ENCODE measurements at regions not wholly inside any gene's neighbourhood (a gene's known extent, or its start where the extent isn't known, plus 50 kb on each side); places are given as distances from the start of the nearest gene placed in this dataset.

DNA sequence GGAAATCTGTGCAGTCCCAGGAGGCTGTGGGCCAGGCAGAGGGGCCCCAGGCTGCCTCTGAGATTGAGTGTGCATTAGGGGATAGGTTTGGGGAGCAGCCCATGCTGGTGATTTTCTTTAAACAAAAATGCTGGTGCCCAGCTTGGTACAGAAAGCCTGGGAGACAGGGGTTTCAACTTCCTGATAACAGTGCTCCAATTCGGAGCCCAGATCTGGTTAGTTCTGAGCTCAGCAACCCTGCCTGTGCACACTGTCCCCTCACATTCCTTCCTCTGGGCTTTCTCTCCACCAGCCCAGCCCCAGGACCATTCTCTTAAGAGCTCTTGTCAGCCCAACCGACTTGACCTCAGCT lies 379.2 kb upstream of the ZMIZ1 start (continued):
- TF ChIP-seq, protein P1, sequence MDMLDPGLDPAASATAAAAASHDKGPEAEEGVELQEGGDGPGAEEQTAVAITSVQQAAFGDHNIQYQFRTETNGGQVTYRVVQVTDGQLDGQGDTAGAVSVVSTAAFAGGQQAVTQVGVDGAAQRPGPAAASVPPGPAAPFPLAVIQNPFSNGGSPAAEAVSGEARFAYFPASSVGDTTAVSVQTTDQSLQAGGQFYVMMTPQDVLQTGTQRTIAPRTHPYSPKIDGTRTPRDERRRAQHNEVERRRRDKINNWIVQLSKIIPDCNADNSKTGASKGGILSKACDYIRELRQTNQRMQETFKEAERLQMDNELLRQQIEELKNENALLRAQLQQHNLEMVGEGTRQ (IDR thresholded peaks at IDR 0.05; ENCODE audit: borderline replicate concordance, low read depth, low read length) = no peak
- TF ChIP-seq MAX (IDR thresholded peaks at IDR 0.05; ENCODE audit: low read depth) (no peak), FOSL2 (IDR thresholded peaks at IDR 0.05; ENCODE audit: borderline replicate concordance, low read depth) (no peak), EZH2phosphoT487 (IDR thresholded peaks at IDR 0.05; ENCODE audit: borderline replicate concordance, low read depth) (no peak), GATA2 (CRISPR knock-in tag; IDR thresholded peaks at IDR 0.05) (no peak), GABPA (IDR thresholded peaks at IDR 0.05; ENCODE audit: low read depth) (no peak)
- TF ChIP-seq, protein P2, sequence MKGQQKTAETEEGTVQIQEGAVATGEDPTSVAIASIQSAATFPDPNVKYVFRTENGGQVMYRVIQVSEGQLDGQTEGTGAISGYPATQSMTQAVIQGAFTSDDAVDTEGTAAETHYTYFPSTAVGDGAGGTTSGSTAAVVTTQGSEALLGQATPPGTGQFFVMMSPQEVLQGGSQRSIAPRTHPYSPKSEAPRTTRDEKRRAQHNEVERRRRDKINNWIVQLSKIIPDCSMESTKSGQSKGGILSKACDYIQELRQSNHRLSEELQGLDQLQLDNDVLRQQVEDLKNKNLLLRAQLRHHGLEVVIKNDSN (IDR thresholded peaks at IDR 0.05; ENCODE audit: borderline replicate concordance, low read depth) = no peak

DNA sequence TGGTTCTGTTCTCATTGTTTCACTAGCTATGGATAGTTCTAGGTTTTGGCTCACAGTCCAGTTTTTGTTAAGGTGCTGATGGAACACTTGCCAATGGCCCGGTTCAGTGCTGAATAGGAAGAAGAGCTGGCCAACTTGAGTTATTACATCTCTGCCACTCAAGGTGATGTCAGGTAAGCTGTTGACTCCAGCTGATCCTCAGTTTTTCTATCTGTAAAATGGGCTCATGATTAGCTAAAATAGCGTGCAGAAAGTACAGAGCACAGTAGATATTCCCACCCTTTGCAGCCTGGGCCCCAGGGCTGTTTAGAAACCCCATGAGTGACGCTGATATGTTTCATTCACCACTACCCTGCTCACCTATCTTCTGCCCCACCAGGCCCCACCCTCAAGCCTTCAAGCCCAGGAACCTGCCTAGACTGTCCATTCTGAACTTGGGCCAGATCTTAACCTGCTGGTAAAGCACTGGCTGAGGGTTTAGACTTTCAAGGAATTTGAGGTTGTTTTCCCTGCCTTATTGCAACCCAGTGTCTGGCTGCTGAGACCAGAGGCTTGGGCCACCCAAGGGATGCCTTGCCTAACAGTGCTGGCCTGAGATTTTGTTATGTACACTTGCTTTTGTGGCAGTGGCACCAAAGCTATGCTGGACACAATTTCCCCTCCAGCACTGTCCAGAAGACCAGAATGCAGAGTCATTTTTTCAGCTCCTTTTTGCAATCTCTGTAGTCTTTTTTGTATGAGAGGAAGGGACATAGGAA lies 378.2 kb upstream of the ZMIZ1 start:
- H3K9me3 ChIP-seq = no peaks in the 10 kb centered on the region
- peaks cover 0 to 50% of the 10 kb centered on the region in 2 experiments; a peak in 1 of 4 replicates for H3K4me1 ChIP-seq (ENCODE audit: control insufficient read depth in 1 of 2, insufficient read depth in 2 of 2, low read depth in 1 of 2, low read length in 1 of 2)
- H4K20me1 ChIP-seq (ENCODE audit: insufficient read depth) = no peaks in the 10 kb centered on the region
- H3K9ac ChIP-seq = no peak overlapping the region
- H3F3A ChIP-seq (replicated peaks; ENCODE audit: insufficient read depth) = no peaks in the 10 kb centered on the region
- no peak overlapping the region for H3K4me2 ChIP-seq
- H3K9me2 ChIP-seq = no peaks in the 10 kb centered on the region
- ChIA-PET POLR2A (interaction anchor here (0.9 kb wide), 1 partner anchor 220 kb away, joined by 3 read pairs; no protein-coding TSS in a partner anchor), CTCF (interaction anchor here (0.6 to 2.0 kb wide), 7 partner anchors 10 to 643 kb away, joined by 3 to 6 read pairs (median 3); no protein-coding TSS in a partner anchor)
- no peaks in the 10 kb centered on the region for H3K79me2 ChIP-seq (ENCODE audit: insufficient read depth)
- H3K27ac ChIP-seq (ENCODE audit: low read depth in 2 of 2, low read length in 1 of 2) = peak overlapping the region in 1 of 2 experiments; percentile 85; a peak in 2 of 4 replicates
- no peak for DNase-seq
- H2AFZ ChIP-seq (ENCODE audit: low read depth) = no peak overlapping the region
- WGBS (ENCODE audit: low lambda C conversion rate) = 90% methylated on average over 2 of the region's 3 CpGs
- H3K4me3 ChIP-seq (ENCODE audit: low read depth in 2 of 2, low read length in 1 of 2) = no peak overlapping the region
- H3K27me3 ChIP-seq (ENCODE audit: insufficient read depth) = no peaks in the 10 kb centered on the region
- no peak for TF ChIP-seq FOXJ3 (CRISPR knock-in tag; IDR thresholded peaks at IDR 0.05)
- no peaks in the 10 kb centered on the region for H3K36me3 ChIP-seq (replicated peaks in 1 of 2; ENCODE audit: control insufficient read depth in 1 of 2, insufficient read depth in 2 of 2, low read length in 1 of 2)

GRCh38 chr10:78691301-78692030 lies 377.3 kb upstream of the ZMIZ1 start:
- H3K79me2 ChIP-seq (ENCODE audit: insufficient read depth) = no peaks in the 10 kb centered on the region
- no peak overlapping the region for H3K4me2 ChIP-seq
- no peak overlapping the region for H2AFZ ChIP-seq (ENCODE audit: low read depth)
- DNase-seq = peak; percentile 66
- H3K27ac ChIP-seq (ENCODE audit: low read depth in 2 of 2, low read length in 1 of 2) = peak overlapping the region in 1 of 2 experiments; percentile 85; a peak in 2 of 4 replicates
- H4K20me1 ChIP-seq (ENCODE audit: insufficient read depth) = no peaks in the 10 kb centered on the region
- no peaks in the 10 kb centered on the region for H3F3A ChIP-seq (replicated peaks; ENCODE audit: insufficient read depth)
- peaks cover 0 to 45% of the 10 kb centered on the region in 2 experiments; a peak in 1 of 4 replicates for H3K4me1 ChIP-seq (ENCODE audit: control insufficient read depth in 1 of 2, insufficient read depth in 2 of 2, low read depth in 1 of 2, low read length in 1 of 2)
- no peaks in the 10 kb centered on the region for H3K27me3 ChIP-seq (ENCODE audit: insufficient read depth)
- CTCF ChIA-PET = interaction anchor here (1.0 to 2.0 kb wide), 5 partner anchors 9 to 644 kb away, joined by 3 to 6 read pairs (median 3); no protein-coding TSS in a partner anchor
- no peak overlapping the region for H3K9ac ChIP-seq
- H3K36me3 ChIP-seq (replicated peaks in 1 of 2; ENCODE audit: control insufficient read depth in 1 of 2, insufficient read depth in 2 of 2, low read length in 1 of 2) = no peaks in the 10 kb centered on the region
- POLR2A ChIA-PET = interaction anchor here (0.7 to 1.1 kb wide), 2 partner anchors 54 to 226 kb away, joined by 3 to 4 read pairs; no protein-coding TSS in a partner anchor
- no peaks in the 10 kb centered on the region for H3K9me2 ChIP-seq
- WGBS (ENCODE audit: low lambda C conversion rate) = 60% methylated on average over 4 of the region's 4 CpGs
- H3K4me3 ChIP-seq (ENCODE audit: low read depth in 2 of 2, low read length in 1 of 2) = no peak overlapping the region
- no peaks in the 10 kb centered on the region for H3K9me3 ChIP-seq
- TF ChIP-seq ELF1 (IDR thresholded peaks at IDR 0.05) (no peak), FOXJ3 (CRISPR knock-in tag; IDR thresholded peaks at IDR 0.05) (peak; percentile 83), GATA2 (CRISPR knock-in tag; IDR thresholded peaks at IDR 0.05) (peak; percentile 93), JUND (IDR thresholded peaks at IDR 0.05) (no peak), RAD21 (IDR thresholded peaks at IDR 0.05; ENCODE audit: low read length) (peak; percentile 40), SIN3A (IDR thresholded peaks at IDR 0.05; ENCODE audit: borderline replicate concordance, low read depth, low read length) (no peak), NRF1 (IDR thresholded peaks at IDR 0.05; ENCODE audit: low read depth, low read length) (no peak)
- TF ChIP-seq, protein P3, sequence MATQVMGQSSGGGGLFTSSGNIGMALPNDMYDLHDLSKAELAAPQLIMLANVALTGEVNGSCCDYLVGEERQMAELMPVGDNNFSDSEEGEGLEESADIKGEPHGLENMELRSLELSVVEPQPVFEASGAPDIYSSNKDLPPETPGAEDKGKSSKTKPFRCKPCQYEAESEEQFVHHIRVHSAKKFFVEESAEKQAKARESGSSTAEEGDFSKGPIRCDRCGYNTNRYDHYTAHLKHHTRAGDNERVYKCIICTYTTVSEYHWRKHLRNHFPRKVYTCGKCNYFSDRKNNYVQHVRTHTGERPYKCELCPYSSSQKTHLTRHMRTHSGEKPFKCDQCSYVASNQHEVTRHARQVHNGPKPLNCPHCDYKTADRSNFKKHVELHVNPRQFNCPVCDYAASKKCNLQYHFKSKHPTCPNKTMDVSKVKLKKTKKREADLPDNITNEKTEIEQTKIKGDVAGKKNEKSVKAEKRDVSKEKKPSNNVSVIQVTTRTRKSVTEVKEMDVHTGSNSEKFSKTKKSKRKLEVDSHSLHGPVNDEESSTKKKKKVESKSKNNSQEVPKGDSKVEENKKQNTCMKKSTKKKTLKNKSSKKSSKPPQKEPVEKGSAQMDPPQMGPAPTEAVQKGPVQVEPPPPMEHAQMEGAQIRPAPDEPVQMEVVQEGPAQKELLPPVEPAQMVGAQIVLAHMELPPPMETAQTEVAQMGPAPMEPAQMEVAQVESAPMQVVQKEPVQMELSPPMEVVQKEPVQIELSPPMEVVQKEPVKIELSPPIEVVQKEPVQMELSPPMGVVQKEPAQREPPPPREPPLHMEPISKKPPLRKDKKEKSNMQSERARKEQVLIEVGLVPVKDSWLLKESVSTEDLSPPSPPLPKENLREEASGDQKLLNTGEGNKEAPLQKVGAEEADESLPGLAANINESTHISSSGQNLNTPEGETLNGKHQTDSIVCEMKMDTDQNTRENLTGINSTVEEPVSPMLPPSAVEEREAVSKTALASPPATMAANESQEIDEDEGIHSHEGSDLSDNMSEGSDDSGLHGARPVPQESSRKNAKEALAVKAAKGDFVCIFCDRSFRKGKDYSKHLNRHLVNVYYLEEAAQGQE (IDR thresholded peaks at IDR 0.05; ENCODE audit: low read depth, low read length) = no peak
- TF ChIP-seq, protein P4, sequence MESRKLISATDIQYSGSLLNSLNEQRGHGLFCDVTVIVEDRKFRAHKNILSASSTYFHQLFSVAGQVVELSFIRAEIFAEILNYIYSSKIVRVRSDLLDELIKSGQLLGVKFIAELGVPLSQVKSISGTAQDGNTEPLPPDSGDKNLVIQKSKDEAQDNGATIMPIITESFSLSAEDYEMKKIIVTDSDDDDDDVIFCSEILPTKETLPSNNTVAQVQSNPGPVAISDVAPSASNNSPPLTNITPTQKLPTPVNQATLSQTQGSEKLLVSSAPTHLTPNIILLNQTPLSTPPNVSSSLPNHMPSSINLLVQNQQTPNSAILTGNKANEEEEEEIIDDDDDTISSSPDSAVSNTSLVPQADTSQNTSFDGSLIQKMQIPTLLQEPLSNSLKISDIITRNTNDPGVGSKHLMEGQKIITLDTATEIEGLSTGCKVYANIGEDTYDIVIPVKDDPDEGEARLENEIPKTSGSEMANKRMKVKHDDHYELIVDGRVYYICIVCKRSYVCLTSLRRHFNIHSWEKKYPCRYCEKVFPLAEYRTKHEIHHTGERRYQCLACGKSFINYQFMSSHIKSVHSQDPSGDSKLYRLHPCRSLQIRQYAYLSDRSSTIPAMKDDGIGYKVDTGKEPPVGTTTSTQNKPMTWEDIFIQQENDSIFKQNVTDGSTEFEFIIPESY (IDR thresholded peaks at IDR 0.05; ENCODE audit: borderline replicate concordance, low read depth) = no peak
